Liver (tissue), 3 donors: ENCODE measurements at regions not wholly inside any gene's neighbourhood (a gene's known extent, or its start where the extent isn't known, plus 50 kb on each side); places are given as distances from the start of the nearest gene placed in this dataset.

Experiments used
- HNF4A ChIP-seq, 2 donors: conservative IDR thresholded peaks; 2 replicates each; pipeline ENCODE4 v1.6.1; 2016; ENCODE audit warnings: antibody characterized with exemption in 2 of 2, mild to moderate bottlenecking in 2 of 2
- HNF4G ChIP-seq: IDR thresholded peaks from 2 replicates; pipeline ENCODE4 v1.6.1; 2016; ENCODE audit warnings: antibody characterized with exemption
- JUND ChIP-seq, 2 donors: IDR thresholded peaks; 2 replicates each; pipeline ENCODE4 v1.6.1; 2016; ENCODE audit warnings: antibody characterized with exemption in 2 of 2
- MAX ChIP-seq: IDR thresholded peaks from 2 replicates; pipeline ENCODE4 v1.6.1; 2016; ENCODE audit warnings: antibody characterized with exemption
- RAD21 ChIP-seq, 2 donors: IDR thresholded peaks; 2 replicates each; pipeline ENCODE4 v1.6.1; 2016; ENCODE audit warnings: antibody characterized with exemption in 2 of 2, mild to moderate bottlenecking in 2 of 2
- RXRA ChIP-seq, 2 donors: IDR thresholded peaks; 2 replicates each; pipeline ENCODE4 v1.6.1; 2017 to 2018; ENCODE audit warnings: antibody characterized with exemption in 2 of 2, mild to moderate bottlenecking in 1 of 2
- SP1 ChIP-seq: IDR thresholded peaks from 2 replicates; pipeline ENCODE4 v1.6.1; 2018; ENCODE audit warnings: antibody characterized with exemption, mild to moderate bottlenecking
- TAF1 ChIP-seq: conservative IDR thresholded peaks from 2 replicates; pipeline ENCODE4 v1.6.1; 2016; ENCODE audit warnings: antibody characterized with exemption, mild to moderate bottlenecking
- YY1 ChIP-seq: IDR thresholded peaks from 2 replicates; pipeline ENCODE4 v1.6.1; 2016; ENCODE audit warnings: antibody characterized with exemption, mild to moderate bottlenecking
- ZBTB33 ChIP-seq: IDR thresholded peaks from 2 replicates; pipeline ENCODE4 v1.6.1; 2016; ENCODE audit warnings: antibody characterized with exemption
- TF ChIP-seq, protein P1 (sequence below): fragments of 150-350 bp; IDR thresholded peaks from 2 replicates; pipeline ENCODE4 v1.5.1; 2017; ENCODE audit warnings: improper control_type of control experiment, low read depth, low read length; ENCODE audit not compliant: missing input control
- TF ChIP-seq, protein P2 (sequence below): IDR thresholded peaks from 2 replicates; pipeline ENCODE4 v1.6.1; 2016; ENCODE audit warnings: antibody characterized with exemption, mild to moderate bottlenecking
- donor health status: healthy.
- donor health status: healthy.

- TF ChIP-seq, protein P1, sequence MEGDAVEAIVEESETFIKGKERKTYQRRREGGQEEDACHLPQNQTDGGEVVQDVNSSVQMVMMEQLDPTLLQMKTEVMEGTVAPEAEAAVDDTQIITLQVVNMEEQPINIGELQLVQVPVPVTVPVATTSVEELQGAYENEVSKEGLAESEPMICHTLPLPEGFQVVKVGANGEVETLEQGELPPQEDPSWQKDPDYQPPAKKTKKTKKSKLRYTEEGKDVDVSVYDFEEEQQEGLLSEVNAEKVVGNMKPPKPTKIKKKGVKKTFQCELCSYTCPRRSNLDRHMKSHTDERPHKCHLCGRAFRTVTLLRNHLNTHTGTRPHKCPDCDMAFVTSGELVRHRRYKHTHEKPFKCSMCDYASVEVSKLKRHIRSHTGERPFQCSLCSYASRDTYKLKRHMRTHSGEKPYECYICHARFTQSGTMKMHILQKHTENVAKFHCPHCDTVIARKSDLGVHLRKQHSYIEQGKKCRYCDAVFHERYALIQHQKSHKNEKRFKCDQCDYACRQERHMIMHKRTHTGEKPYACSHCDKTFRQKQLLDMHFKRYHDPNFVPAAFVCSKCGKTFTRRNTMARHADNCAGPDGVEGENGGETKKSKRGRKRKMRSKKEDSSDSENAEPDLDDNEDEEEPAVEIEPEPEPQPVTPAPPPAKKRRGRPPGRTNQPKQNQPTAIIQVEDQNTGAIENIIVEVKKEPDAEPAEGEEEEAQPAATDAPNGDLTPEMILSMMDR = no peak
- TF ChIP-seq YY1 (no peak), RAD21 (IDR thresholded peaks at IDR 0.05) (no peak), HNF4A (conservative IDR thresholded peaks at IDR 0.05) (no peak), TAF1 (no peak), RXRA (IDR thresholded peaks at IDR 0.05) (no peak), MAX (no peak), ZBTB33 (no peak), SP1 (no peak), HNF4G (no peak), JUND (IDR thresholded peaks at IDR 0.05) (no peak)
- TF ChIP-seq, protein P2, sequence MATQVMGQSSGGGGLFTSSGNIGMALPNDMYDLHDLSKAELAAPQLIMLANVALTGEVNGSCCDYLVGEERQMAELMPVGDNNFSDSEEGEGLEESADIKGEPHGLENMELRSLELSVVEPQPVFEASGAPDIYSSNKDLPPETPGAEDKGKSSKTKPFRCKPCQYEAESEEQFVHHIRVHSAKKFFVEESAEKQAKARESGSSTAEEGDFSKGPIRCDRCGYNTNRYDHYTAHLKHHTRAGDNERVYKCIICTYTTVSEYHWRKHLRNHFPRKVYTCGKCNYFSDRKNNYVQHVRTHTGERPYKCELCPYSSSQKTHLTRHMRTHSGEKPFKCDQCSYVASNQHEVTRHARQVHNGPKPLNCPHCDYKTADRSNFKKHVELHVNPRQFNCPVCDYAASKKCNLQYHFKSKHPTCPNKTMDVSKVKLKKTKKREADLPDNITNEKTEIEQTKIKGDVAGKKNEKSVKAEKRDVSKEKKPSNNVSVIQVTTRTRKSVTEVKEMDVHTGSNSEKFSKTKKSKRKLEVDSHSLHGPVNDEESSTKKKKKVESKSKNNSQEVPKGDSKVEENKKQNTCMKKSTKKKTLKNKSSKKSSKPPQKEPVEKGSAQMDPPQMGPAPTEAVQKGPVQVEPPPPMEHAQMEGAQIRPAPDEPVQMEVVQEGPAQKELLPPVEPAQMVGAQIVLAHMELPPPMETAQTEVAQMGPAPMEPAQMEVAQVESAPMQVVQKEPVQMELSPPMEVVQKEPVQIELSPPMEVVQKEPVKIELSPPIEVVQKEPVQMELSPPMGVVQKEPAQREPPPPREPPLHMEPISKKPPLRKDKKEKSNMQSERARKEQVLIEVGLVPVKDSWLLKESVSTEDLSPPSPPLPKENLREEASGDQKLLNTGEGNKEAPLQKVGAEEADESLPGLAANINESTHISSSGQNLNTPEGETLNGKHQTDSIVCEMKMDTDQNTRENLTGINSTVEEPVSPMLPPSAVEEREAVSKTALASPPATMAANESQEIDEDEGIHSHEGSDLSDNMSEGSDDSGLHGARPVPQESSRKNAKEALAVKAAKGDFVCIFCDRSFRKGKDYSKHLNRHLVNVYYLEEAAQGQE = no peak
These were observed 93.2 kb upstream of the KLF3 start for GRCh38 chr4:38570647-38571276.
